ENCODE measurements at regions not wholly inside any gene's neighbourhood (a gene's known extent, or its start where the extent isn't known, plus 50 kb on each side); places are given as distances from the start of the nearest gene placed in this dataset.

- H3K23ac ChIP-seq (ENCODE audit: low read depth, low read length) = no peak overlapping the region
- no peak overlapping the region for H2BK5ac ChIP-seq (ENCODE audit: low read depth, low read length, poor library complexity, severe bottlenecking)
- BruUV-seq (replicated peaks) = no TSS peak
- H2AFZ ChIP-seq (replicated peaks; ENCODE audit: low read length, poor library complexity) = no peak overlapping the region
- H3K4me1 ChIP-seq (ENCODE audit: control insufficient read depth, insufficient read depth, low read length) = no peaks in the 10 kb centered on the region
- no peak overlapping the region for H4K8ac ChIP-seq (ENCODE audit: low read depth in 2 of 2, low read length in 2 of 2)
- ATAC-seq (ENCODE audit: low read depth) (no peak), DNase-seq (no peak)
- H3K9me1 ChIP-seq (ENCODE audit: insufficient read depth, low read length) = no peaks in the 10 kb centered on the region
- no peak overlapping the region for H3K14ac ChIP-seq (replicated peaks; ENCODE audit: low read depth, low read length)
- no peaks in the 10 kb centered on the region for H3K36me3 ChIP-seq (ENCODE audit: control insufficient read depth, insufficient read depth, low read length)
- no peaks in the 10 kb centered on the region; the same call in 1 of the 2 replicates for H3K9me3 ChIP-seq (ENCODE audit: control insufficient read depth, insufficient read depth, low read length)
- POLR2A ChIA-PET (ENCODE audit: unreplicated experiment) = no interaction called here
- dilution Hi-C loops (cut with HindIII; ENCODE audit: low sequenced_read_pairs, unreplicated experiment) = no loop called here
- TF ChIP-seq CHD1 (IDR thresholded peaks at IDR 0.05; ENCODE audit: low read depth, low read length) = no peak
- TF ChIP-seq RAD21 (IDR thresholded peaks at IDR 0.05; ENCODE audit: low read length) = no peak
- no peak for TF ChIP-seq CTCF (conservative IDR thresholded peaks at IDR 0.05; ENCODE audit: low read depth, low read length)
- TF ChIP-seq CEBPB (IDR thresholded peaks at IDR 0.05; ENCODE audit: low read depth, low read length) = no peak
- TF ChIP-seq BHLHE40 (IDR thresholded peaks at IDR 0.05; ENCODE audit: low read depth, low read length) = no peak
- no peak for TF ChIP-seq MXI1 (IDR thresholded peaks at IDR 0.05; ENCODE audit: borderline replicate concordance, low read depth, low read length)
- no peak for TF ChIP-seq SMC3 (IDR thresholded peaks at IDR 0.05; ENCODE audit: low read depth, low read length)
- no peak for TF ChIP-seq FOS (IDR thresholded peaks at IDR 0.05; ENCODE audit: low read depth, low read length)
- TF ChIP-seq MAFK (IDR thresholded peaks at IDR 0.05; ENCODE audit: low read depth, low read length) = no peak
- TF ChIP-seq RFX5 (IDR thresholded peaks at IDR 0.05; ENCODE audit: low read depth, low read length) = no peak
- TF ChIP-seq RCOR1 (IDR thresholded peaks at IDR 0.05; ENCODE audit: insufficient replicate concordance, low read length) = no peak
- no peak for TF ChIP-seq NFE2L2 (IDR thresholded peaks at IDR 0.05; ENCODE audit: low read depth, low read length)
- no peak for TF ChIP-seq ELK1 (IDR thresholded peaks at IDR 0.05; ENCODE audit: borderline replicate concordance, low read depth, low read length)
- TF ChIP-seq MAZ (IDR thresholded peaks at IDR 0.05; ENCODE audit: borderline replicate concordance, low read depth, low read length) = no peak
- no peak for TF ChIP-seq USF2 (IDR thresholded peaks at IDR 0.05; ENCODE audit: low read depth, low read length)
- TF ChIP-seq POLR2A (IDR thresholded peaks at IDR 0.05; ENCODE audit: low read depth, low read length) = no peak
- 33% methylated on average over 2 of the region's 3 CpGs; no CpG with 5 or more reads in 1 of the 2 experiments for WGBS, 2 experiments (ENCODE audit: extremely low coverage in 2 of 2, insufficient read length in 1 of 2)
- no peak overlapping the region for H3K27ac ChIP-seq (ENCODE audit: insufficient read depth, low read length)
- H4K20me1 ChIP-seq (ENCODE audit: insufficient read depth, low read length) = no peaks in the 10 kb centered on the region
- H2BK20ac ChIP-seq (ENCODE audit: low read depth, low read length) = no peak overlapping the region
- H3K4me2 ChIP-seq (ENCODE audit: low read depth, low read length) = no peak overlapping the region
- CTCF ChIA-PET = no interaction called here
- H3K4ac ChIP-seq (ENCODE audit: low read depth, low read length) = no peak overlapping the region
- no peak overlapping the region for H2AK5ac ChIP-seq (ENCODE audit: low read depth, low read length)
- H3K27me3 ChIP-seq (ENCODE audit: control insufficient read depth, insufficient read depth, low read length) = no peaks in the 10 kb centered on the region
- no peak overlapping the region for H4K5ac ChIP-seq (ENCODE audit: low read depth, low read length)
- H3K79me1 ChIP-seq (ENCODE audit: low read depth in 1 of 2, low read length in 2 of 2) = no peaks in the 10 kb centered on the region
- no peak overlapping the region for H2AK9ac ChIP-seq (replicated peaks; ENCODE audit: low read depth, low read length, poor library complexity)
- H3K56ac ChIP-seq (ENCODE audit: extremely low read depth, insufficient read depth, low read length) = no peak overlapping the region
- no peak overlapping the region for H3K18ac ChIP-seq (ENCODE audit: low read depth, low read length)
- no peak overlapping the region for H3K9ac ChIP-seq (ENCODE audit: low read depth, low read length)
- intact Hi-C loops (cut with micrococcal nuclease) = no loop called here
- in situ Hi-C loops (cut with MboI; ENCODE audit: low sequenced_read_pairs) = no loop called here
- no peak overlapping the region for H2BK15ac ChIP-seq (ENCODE audit: low read depth, low read length)
- no peak overlapping the region for H3K4me3 ChIP-seq (ENCODE audit: insufficient read depth, low read depth, low read length)
- H2BK120ac ChIP-seq (ENCODE audit: low read depth, low read length) = no peak overlapping the region
- no peak overlapping the region for H4K91ac ChIP-seq (ENCODE audit: insufficient read depth, low read depth, low read length)
Observed at GRCh38 chr17:6240001-6240400, 169.8 kb downstream of the WSCD1 start.

Measured in IMR-90 (cell line).